ENCODE measurements at regions not wholly inside any gene's neighbourhood (a gene's known extent, or its start where the extent isn't known, plus 50 kb on each side); places are given as distances from the start of the nearest gene placed in this dataset.

- TF ChIP-seq ZSCAN30 (tag by site-specific recombination; IDR thresholded peaks at IDR 0.05) (no peak), ZNF76 (tag by site-specific recombination; IDR thresholded peaks at IDR 0.05; ENCODE audit: borderline replicate concordance, low read depth) (no peak), ZFP37 (tag by site-specific recombination; IDR thresholded peaks at IDR 0.05) (no peak), YY1 (tag by site-specific recombination; IDR thresholded peaks at IDR 0.05) (no peak), ZNF404 (tag by site-specific recombination; IDR thresholded peaks at IDR 0.05) (no peak), CTCF (tag by site-specific recombination; IDR thresholded peaks at IDR 0.05) (no peak), KLF10 (tag by site-specific recombination; IDR thresholded peaks at IDR 0.05) (no peak), MZF1 (tag by site-specific recombination; IDR thresholded peaks at IDR 0.05; ENCODE audit: borderline replicate concordance) (no peak)
Observed at GRCh38 chr7:21013765-21014539, 227.3 kb upstream of the SP8 start.

Measured in HEK293 (cell line).